ENCODE measurements at regions not wholly inside any gene's neighbourhood (a gene's known extent, or its start where the extent isn't known, plus 50 kb on each side); places are given as distances from the start of the nearest gene placed in this dataset.

DNA sequence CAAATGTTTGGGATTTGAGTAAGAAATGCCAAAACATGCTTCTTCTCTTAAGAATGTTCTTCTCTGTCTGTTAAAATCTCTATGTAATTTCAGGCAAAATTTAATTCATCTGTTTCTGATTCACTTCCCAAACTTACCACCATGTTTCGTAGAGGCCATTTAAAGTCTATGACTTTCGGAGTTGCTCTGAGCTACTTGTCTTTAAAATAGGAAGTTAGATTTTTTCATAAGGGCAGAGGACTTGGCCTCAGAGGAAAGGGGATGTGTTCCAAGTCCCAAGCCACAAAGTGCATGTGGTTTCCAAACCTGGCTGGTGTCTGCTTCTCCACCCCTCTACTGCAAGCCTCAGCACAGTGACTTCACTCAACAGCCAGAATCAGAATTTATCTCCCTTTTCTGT, 111.3 kb upstream of the ADRA1B start:
- in situ Hi-C loops (cut with MboI) (no loop called here), intact Hi-C loops (cut with micrococcal nuclease) (no loop called here)
- no TSS peak for BruUV-seq (replicated peaks)
- Histone ChIP-seq H3K4me1 (replicated peaks in 1 of 2; ENCODE audit: control insufficient read depth in 2 of 2, insufficient read depth in 2 of 2, low read length in 2 of 2) (no peaks in the 10 kb centered on the region), H3K27me3 (ENCODE audit: control insufficient read depth in 2 of 2, insufficient read depth in 2 of 2, low read length in 2 of 2) (no peaks in the 10 kb centered on the region; a peak in 1 of 5 replicates), H3K4me3 (no peak overlapping the region), H3K4me2 (ENCODE audit: insufficient read depth, low read length) (no peak overlapping the region), H3K9me1 (ENCODE audit: control insufficient read depth, insufficient read depth, low read length) (no peaks in the 10 kb centered on the region), H3K27ac (ENCODE audit: extremely low read depth, low read depth, low read length) (no peak overlapping the region), H3K9me3 (replicated peaks; ENCODE audit: control insufficient read depth, insufficient read depth, low read depth, low read length) (no peaks in the 10 kb centered on the region), H2AFZ (ENCODE audit: low read depth, low read length) (no peak overlapping the region), H3K79me2 (ENCODE audit: control insufficient read depth, insufficient read depth, low read length) (no peaks in the 10 kb centered on the region), H3K36me3 (ENCODE audit: control insufficient read depth, insufficient read depth, low read length) (no peaks in the 10 kb centered on the region), H4K20me1 (replicated peaks; ENCODE audit: control insufficient read depth, insufficient read depth, low read length) (no peaks in the 10 kb centered on the region), H3K9ac (ENCODE audit: insufficient read depth in 1 of 2, low read depth in 2 of 2, low read length in 2 of 2) (no peak overlapping the region)
- CTCF ChIA-PET (ENCODE audit: low intra/inter-chr PET ratio) = interaction anchor here (0.6 kb wide), 1 partner anchor 8 kb away, joined by 4 read pairs; no protein-coding TSS in a partner anchor
- no peak for DNase-seq (ENCODE audit: extremely low read depth in 1 of 4, low spot score in 3 of 4)
- ATAC-seq = no peak
- POLR2A ChIA-PET = no interaction called here
- WGBS (ENCODE audit: insufficient coverage, low coverage, missing lambda C conversion rate) = 0% methylated on average over 2 of the region's 2 CpGs
- no peak for FAIRE-seq
- TF ChIP-seq, protein P1, sequence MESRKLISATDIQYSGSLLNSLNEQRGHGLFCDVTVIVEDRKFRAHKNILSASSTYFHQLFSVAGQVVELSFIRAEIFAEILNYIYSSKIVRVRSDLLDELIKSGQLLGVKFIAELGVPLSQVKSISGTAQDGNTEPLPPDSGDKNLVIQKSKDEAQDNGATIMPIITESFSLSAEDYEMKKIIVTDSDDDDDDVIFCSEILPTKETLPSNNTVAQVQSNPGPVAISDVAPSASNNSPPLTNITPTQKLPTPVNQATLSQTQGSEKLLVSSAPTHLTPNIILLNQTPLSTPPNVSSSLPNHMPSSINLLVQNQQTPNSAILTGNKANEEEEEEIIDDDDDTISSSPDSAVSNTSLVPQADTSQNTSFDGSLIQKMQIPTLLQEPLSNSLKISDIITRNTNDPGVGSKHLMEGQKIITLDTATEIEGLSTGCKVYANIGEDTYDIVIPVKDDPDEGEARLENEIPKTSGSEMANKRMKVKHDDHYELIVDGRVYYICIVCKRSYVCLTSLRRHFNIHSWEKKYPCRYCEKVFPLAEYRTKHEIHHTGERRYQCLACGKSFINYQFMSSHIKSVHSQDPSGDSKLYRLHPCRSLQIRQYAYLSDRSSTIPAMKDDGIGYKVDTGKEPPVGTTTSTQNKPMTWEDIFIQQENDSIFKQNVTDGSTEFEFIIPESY (CRISPR knock-in tag; IDR thresholded peaks at IDR 0.05) = no peak
- TF ChIP-seq, protein P2, sequence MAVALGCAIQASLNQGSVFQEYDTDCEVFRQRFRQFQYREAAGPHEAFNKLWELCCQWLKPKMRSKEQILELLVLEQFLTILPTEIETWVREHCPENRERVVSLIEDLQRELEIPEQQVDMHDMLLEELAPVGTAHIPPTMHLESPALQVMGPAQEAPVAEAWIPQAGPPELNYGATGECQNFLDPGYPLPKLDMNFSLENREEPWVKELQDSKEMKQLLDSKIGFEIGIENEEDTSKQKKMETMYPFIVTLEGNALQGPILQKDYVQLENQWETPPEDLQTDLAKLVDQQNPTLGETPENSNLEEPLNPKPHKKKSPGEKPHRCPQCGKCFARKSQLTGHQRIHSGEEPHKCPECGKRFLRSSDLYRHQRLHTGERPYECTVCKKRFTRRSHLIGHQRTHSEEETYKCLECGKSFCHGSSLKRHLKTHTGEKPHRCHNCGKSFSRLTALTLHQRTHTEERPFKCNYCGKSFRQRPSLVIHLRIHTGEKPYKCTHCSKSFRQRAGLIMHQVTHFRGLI (CRISPR knock-in tag; IDR thresholded peaks at IDR 0.05) = no peak
- TF ChIP-seq TCFL5 (CRISPR knock-in tag; conservative IDR thresholded peaks at IDR 0.05) = no peak
- TF ChIP-seq KDM2B (CRISPR knock-in tag; IDR thresholded peaks at IDR 0.05) = no peak
- TF ChIP-seq, protein P3, sequence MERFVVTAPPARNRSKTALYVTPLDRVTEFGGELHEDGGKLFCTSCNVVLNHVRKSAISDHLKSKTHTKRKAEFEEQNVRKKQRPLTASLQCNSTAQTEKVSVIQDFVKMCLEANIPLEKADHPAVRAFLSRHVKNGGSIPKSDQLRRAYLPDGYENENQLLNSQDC (CRISPR knock-in tag; IDR thresholded peaks at IDR 0.05) = no peak
- TF ChIP-seq, protein P4, sequence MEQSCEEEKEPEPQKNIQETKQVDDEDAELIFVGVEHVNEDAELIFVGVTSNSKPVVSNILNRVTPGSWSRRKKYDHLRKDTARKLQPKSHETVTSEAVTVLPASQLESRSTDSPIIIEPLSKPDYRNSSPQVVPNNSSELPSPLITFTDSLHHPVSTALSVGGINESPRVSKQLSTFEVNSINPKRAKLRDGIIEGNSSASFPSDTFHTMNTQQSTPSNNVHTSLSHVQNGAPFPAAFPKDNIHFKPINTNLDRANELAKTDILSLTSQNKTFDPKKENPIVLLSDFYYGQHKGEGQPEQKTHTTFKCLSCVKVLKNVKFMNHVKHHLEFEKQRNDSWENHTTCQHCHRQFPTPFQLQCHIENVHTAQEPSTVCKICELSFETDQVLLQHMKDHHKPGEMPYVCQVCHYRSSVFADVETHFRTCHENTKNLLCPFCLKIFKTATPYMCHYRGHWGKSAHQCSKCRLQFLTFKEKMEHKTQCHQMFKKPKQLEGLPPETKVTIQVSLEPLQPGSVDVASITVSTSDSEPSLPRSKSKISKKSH (CRISPR knock-in tag; IDR thresholded peaks at IDR 0.05) = no peak
- TF ChIP-seq, protein P5, sequence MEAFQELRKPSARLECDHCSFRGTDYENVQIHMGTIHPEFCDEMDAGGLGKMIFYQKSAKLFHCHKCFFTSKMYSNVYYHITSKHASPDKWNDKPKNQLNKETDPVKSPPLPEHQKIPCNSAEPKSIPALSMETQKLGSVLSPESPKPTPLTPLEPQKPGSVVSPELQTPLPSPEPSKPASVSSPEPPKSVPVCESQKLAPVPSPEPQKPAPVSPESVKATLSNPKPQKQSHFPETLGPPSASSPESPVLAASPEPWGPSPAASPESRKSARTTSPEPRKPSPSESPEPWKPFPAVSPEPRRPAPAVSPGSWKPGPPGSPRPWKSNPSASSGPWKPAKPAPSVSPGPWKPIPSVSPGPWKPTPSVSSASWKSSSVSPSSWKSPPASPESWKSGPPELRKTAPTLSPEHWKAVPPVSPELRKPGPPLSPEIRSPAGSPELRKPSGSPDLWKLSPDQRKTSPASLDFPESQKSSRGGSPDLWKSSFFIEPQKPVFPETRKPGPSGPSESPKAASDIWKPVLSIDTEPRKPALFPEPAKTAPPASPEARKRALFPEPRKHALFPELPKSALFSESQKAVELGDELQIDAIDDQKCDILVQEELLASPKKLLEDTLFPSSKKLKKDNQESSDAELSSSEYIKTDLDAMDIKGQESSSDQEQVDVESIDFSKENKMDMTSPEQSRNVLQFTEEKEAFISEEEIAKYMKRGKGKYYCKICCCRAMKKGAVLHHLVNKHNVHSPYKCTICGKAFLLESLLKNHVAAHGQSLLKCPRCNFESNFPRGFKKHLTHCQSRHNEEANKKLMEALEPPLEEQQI (IDR thresholded peaks at IDR 0.05) = no peak
- no peak for TF ChIP-seq GATAD2B (IDR thresholded peaks at IDR 0.05; ENCODE audit: borderline replicate concordance)
- TF ChIP-seq KAT8 (IDR thresholded peaks at IDR 0.05; ENCODE audit: low read depth) = no peak
- TF ChIP-seq BACH1 (tag; IDR thresholded peaks at IDR 0.05) = no peak
- no peak for TF ChIP-seq ZNF444 (CRISPR knock-in tag; IDR thresholded peaks at IDR 0.05)
- TF ChIP-seq, protein P6, sequence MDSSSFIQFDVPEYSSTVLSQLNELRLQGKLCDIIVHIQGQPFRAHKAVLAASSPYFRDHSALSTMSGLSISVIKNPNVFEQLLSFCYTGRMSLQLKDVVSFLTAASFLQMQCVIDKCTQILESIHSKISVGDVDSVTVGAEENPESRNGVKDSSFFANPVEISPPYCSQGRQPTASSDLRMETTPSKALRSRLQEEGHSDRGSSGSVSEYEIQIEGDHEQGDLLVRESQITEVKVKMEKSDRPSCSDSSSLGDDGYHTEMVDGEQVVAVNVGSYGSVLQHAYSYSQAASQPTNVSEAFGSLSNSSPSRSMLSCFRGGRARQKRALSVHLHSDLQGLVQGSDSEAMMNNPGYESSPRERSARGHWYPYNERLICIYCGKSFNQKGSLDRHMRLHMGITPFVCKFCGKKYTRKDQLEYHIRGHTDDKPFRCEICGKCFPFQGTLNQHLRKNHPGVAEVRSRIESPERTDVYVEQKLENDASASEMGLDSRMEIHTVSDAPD (CRISPR knock-in tag; IDR thresholded peaks at IDR 0.05) = no peak
